Suppressor macrophage treated with lipopolysaccharide for 4 hours (primary cell): ENCODE measurements at regions not wholly inside any gene's neighbourhood (a gene's known extent, or its start where the extent isn't known, plus 50 kb on each side); places are given as distances from the start of the nearest gene placed in this dataset.
"Not testable (repeated sequence)": the region's sequence is repeated elsewhere in the genome, so short reads cannot be mapped to it uniquely, and the experiment has no call there.

Experiments used
- DNase-seq: peaks from one replicate; pipeline ENCODE4 v3.0.0-alpha.2; 2020

DNA sequence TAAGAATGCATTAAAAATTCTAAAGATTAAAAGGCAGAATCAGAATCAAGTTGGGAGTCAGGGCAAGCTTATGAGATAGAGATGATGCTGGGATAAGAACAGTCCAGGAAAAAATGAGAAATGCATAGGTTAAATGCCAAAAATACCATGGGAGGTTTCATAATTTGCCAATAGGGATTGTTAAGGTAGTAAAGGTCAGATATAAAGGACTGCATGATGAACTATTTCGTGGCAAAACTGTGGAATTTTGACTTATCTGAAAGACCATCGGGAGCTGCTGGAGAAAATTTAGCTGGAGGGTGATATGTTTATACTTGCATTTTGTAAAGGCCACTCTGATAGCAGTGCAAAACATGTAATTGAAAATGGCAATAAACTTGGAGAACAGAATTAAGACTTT is 1872.8 kb upstream of the ACO1 start:
- DNase-seq, result no peak

GRCh38 chr9:30519166-30519565 is 1865.3 kb upstream of the ACO1 start:
- no peak for DNase-seq

GRCh38 chr9:30519756-30520155 is 1864.7 kb upstream of the ACO1 start:
- DNase-seq, result no peak

- DNase-seq, result no peak
Measured at GRCh38 chr9:30522061-30522460, 1862.4 kb upstream of the ACO1 start.

DNA sequence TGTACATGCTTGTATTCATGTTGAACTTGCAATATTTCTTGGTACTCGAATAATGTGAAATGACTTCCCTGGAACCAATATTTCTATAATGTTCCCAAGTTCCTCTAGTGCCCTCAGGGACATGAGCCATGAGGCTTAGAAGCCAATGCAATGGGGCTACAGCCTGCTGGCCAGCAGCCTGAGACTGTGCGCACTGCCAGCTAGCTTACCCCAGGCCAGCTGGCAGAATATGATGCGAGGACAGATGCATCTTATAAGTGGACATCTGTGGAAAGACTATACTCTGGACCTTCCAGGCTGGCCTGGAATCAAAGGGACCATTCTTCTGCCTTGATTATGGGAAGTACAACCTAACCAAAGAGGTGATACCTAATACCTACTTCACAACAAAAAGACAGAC is 1862.0 kb upstream of the ACO1 start:
- no peak for DNase-seq

DNA sequence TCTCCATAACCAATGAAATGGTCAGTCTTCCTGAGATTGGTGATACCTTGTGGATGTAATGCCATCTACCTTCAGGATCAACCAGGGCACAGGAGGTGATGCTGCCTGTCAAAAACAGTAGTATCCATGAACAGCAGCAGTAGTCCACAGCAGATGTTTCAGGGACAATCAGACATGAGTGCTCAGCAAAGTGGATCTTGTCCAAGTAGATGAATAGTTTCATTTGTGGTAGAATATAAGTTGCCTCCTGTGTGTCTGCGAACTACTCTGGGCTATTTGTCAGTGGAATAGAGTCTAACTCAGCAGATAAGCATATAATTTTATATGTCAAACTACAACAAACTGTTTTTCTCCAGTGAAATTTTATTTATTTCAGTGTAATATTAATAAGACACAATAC is 1860.1 kb upstream of the ACO1 start:
- DNase-seq, result no peak

- DNase-seq, result no peak
Measured at GRCh38 chr9:30534455-30534854, 1850.0 kb upstream of the ACO1 start.

- DNase-seq, result no peak
Measured at GRCh38 chr9:30534896-30535295, 1849.5 kb upstream of the ACO1 start.

- DNase-seq, result no peak
Measured at GRCh38 chr9:30536494-30536893, 1847.9 kb upstream of the ACO1 start.

GRCh38 chr9:30539696-30540095 is 1844.7 kb upstream of the ACO1 start:
- DNase-seq, result not testable (repeated sequence)

- no peak for DNase-seq
Measured at GRCh38 chr9:30574355-30575151, 1809.9 kb upstream of the ACO1 start.

- DNase-seq, result no peak
Measured at GRCh38 chr9:30575218-30575617, 1809.2 kb upstream of the ACO1 start.

DNA sequence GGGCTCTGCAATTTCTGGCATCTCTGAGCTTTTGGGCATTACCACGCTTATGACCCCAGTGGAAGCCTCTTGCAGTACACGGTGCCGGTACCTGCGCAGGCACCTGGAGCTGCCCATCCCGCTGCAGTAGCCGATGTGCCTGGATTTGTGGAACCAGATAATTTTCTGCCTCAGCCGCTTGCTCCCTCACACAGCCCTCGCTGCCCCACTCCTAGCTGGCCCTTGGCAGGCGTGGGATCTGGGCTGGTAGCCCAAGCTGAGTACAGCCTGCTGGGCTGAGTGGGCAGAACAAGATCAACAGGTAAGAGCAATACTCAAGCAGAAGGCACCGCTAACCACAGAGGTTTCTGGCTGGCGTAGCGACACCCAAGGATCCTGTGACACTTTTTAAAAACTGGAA is 1808.8 kb upstream of the ACO1 start:
- DNase-seq, result no peak

DNA sequence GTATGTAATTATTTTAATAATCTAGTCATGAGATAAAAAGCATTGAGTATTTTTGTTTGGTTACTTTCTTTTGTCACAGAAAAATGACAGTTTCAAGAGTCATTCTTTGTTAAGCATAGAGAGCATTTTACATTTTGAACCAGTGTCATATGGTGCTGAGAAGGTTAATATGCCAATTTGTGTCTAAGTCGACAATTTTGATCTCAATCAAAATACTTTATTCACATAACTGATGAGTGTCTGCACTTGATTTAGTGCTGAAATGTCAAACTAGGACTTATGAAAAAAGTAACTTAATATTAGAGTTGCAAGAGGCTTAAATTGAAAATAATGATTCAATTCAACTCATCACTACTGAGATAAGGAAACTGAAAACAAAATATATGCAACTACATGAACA is 1804.6 kb upstream of the ACO1 start:
- DNase-seq, result no peak

DNA sequence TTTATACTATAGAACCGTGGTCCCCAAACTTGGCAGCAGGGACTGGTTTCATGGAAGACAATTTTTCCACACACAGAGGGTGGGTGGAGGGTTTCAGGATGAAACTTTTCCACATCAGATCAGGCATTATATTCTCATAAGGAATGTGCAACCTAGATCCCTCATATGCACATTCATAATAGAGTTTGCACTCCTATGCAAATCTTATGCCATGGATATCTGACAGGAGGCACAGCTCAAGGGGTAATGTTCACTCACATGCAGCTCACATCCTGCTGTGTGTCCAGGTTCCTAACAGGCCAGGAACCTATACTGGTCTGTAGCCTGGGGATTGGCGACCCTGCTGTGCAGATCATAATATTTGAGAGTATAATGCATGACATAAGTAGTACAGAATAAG is 1802.2 kb upstream of the ACO1 start:
- no peak for DNase-seq

GRCh38 chr9:30584559-30584958 is 1799.9 kb upstream of the ACO1 start:
- DNase-seq, result no peak

- no peak for DNase-seq
Measured at GRCh38 chr9:30591461-30591860, 1793.0 kb upstream of the ACO1 start.

DNA sequence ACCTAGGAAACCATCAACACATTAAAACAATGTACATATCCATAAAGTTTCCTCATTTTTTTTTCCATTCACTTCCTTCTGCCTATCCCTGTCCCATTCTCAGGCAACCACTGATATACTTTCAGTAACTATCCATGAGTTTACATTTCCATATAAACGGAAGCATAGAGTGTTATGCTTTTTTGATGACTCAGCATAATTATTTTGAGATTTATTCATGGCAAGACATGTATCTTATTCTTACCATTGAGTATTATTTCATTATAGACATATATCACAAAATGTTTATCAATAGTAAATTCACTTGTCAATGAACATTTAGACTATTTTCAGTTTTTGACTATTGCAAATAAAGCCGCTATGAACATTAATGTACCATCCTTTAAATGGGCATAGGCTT is 1786.8 kb upstream of the ACO1 start:
- DNase-seq, result no peak

DNA sequence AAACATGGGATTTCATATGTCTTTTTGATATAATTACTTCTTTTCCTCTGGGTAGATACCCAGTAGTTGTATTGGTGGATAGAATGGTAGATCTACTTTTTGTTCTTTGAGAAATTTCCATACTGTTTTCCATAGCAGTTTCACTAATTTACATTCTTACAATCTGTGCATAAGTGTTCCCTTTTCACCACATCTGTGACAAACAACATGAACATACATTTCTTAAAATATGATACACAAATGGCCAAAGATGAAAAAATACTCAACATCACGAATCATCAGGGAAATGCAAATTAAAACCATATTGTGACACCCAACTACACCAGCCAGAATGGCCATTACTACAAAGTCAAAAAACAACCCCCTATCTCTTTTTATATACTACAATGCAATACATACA is 1778.5 kb upstream of the ACO1 start:
- no peak for DNase-seq

GRCh38 chr9:30609713-30610112 is 1774.7 kb upstream of the ACO1 start:
- no peak for DNase-seq

DNA sequence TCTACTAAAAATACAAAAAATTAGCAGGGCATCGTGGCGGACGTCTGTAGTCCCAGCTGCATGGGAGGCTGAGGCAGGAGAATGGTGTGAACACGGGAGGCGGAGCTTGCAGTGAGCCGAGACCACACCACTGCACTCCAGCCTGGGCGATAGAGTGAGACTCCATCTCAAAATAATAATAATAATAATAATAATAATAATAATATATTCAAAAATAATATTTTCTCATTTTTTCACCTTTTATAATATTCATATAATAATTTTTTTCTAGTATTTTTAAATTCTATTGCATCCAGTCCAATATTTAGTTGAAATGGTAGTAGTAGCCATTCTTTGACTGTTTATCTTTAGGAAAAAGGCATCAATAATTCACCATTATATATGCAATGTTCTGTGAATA is 1767.7 kb upstream of the ACO1 start:
- DNase-seq, result not testable (repeated sequence)

- no peak for DNase-seq
Measured at GRCh38 chr9:30622561-30622960, 1761.9 kb upstream of the ACO1 start.

DNA sequence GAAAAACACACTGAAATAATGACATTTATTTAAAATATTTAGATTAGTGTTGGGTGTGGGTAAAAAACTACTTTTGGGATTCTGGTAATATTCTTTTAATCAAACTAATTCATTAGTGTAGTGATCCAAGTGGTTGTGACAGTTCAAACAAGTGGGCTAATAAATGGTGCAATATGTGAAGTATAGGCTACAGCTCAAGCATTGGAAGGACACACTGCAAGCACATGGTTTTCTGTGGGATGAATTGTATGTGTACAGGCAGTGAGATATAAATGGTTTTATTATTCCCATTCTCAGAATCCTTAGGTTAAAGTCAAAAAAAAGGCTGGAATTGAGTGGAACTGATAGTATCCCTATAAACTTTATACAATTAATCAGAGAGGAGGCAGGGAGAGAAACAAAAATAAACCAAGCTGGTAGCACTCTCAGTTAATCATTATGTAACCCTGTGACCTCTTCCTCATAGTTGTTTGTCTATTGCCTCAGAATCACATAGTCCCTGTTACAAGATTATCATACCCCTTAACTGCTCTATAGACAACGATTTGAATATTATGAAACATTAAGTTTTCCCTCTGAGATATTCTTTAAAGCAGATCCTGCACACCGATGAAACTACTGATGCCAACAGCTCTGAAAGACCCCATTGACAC is 1755.4 kb upstream of the ACO1 start:
- no peak for DNase-seq

GRCh38 chr9:30630459-30630858 is 1754.0 kb upstream of the ACO1 start:
- DNase-seq, result no peak

- not testable (repeated sequence) for DNase-seq
Measured at GRCh38 chr9:30646639-30647038, 1737.8 kb upstream of the ACO1 start.
